H9 (cell line): ENCODE measurements at regions not wholly inside any gene's neighbourhood (a gene's known extent, or its start where the extent isn't known, plus 50 kb on each side); places are given as distances from the start of the nearest gene placed in this dataset.

Experiments used
- DNase-seq: peaks from one replicate; pipeline ENCODE4 v3.0.0-alpha.2; 2017
- H2AFZ ChIP-seq: one replicate; pipeline ENCODE4 v1.6.1; 2013; ENCODE audit warnings: mild to moderate bottlenecking, low read length, control low read depth, moderate library complexity
- H2AK5ac ChIP-seq: 2 replicates; pipeline ENCODE4 v1.6.1; 2013; ENCODE audit warnings: low read length, control low read depth, mixed read lengths; ENCODE audit not compliant: insufficient read length
- H2BK120ac ChIP-seq: one replicate; pipeline ENCODE4 v1.6.1; 2013; ENCODE audit warnings: low read depth, mild to moderate bottlenecking, low read length, control low read depth, inconsistent platforms; ENCODE audit not compliant: poor library complexity, severe bottlenecking
- H2BK12ac ChIP-seq: 2 replicates; pipeline ENCODE4 v1.6.1; 2013; ENCODE audit warnings: low read length, control low read depth, mixed read lengths, low read depth; ENCODE audit not compliant: insufficient read length
- H2BK15ac ChIP-seq: 2 replicates; pipeline ENCODE4 v1.6.1; 2013; ENCODE audit warnings: low read depth, low read length, control low read depth
- H2BK20ac ChIP-seq: one replicate; pipeline ENCODE4 v1.6.1; 2013; ENCODE audit warnings: low read depth, mild to moderate bottlenecking, low read length, control low read depth, inconsistent platforms; ENCODE audit not compliant: poor library complexity, severe bottlenecking
- H2BK5ac ChIP-seq: 2 replicates; pipeline ENCODE4 v1.6.1; 2013; ENCODE audit warnings: low read length, control low read depth, mixed read lengths; ENCODE audit not compliant: insufficient read length
- H3K14ac ChIP-seq: 2 replicates; pipeline ENCODE4 v1.6.1; 2013; ENCODE audit warnings: low read length, control low read depth; ENCODE audit not compliant: insufficient read depth
- H3K18ac ChIP-seq: 2 replicates; pipeline ENCODE4 v1.6.1; 2013; ENCODE audit warnings: low read depth, mild to moderate bottlenecking, mixed read lengths, low read length, control low read depth; ENCODE audit not compliant: insufficient read length
- H3K23ac ChIP-seq: 2 replicates; pipeline ENCODE4 v1.6.1; 2013; ENCODE audit warnings: low read length, control low read depth, mixed read lengths, low read depth; ENCODE audit not compliant: insufficient read length
- H3K23me2 ChIP-seq: 2 replicates; pipeline ENCODE4 v1.6.1; 2013; ENCODE audit warnings: low read depth, mild to moderate bottlenecking, mixed read lengths, low read length, control low read depth; ENCODE audit not compliant: insufficient read length, poor library complexity, severe bottlenecking
- H3K27ac ChIP-seq: 2 replicates; pipeline ENCODE4 v1.5.1; 2013; ENCODE audit warnings: low read length, control low read depth, mixed read lengths, low read depth; ENCODE audit not compliant: insufficient read length
- H3K27me3 ChIP-seq: 2 replicates; pipeline ENCODE4 v1.6.1; 2013; ENCODE audit warnings: low read length, control low read depth, inconsistent platforms; ENCODE audit not compliant: insufficient read depth
- H3K4ac ChIP-seq: 2 replicates; pipeline ENCODE4 v1.6.1; 2013; ENCODE audit warnings: low read depth, mild to moderate bottlenecking, control low read depth, inconsistent platforms, low read length, moderate library complexity
- H3K4me1 ChIP-seq: 2 replicates; pipeline ENCODE4 v1.6.1; 2013; ENCODE audit warnings: low read length, control low read depth, inconsistent platforms; ENCODE audit not compliant: insufficient read depth
- H3K4me2 ChIP-seq: 2 replicates; pipeline ENCODE4 v1.6.1; 2013; ENCODE audit warnings: low read length, control low read depth, mixed read lengths; ENCODE audit not compliant: insufficient read length, insufficient read depth
- H3K56ac ChIP-seq: 2 replicates; pipeline ENCODE4 v1.6.1; 2013; ENCODE audit warnings: low read depth, mild to moderate bottlenecking, mixed read lengths, low read length, control low read depth; ENCODE audit not compliant: insufficient read length
- H3K79me1 ChIP-seq: 2 replicates; pipeline ENCODE4 v1.6.1; 2013; ENCODE audit warnings: low read depth, mild to moderate bottlenecking, moderate library complexity, low read length, control low read depth, inconsistent platforms; ENCODE audit not compliant: insufficient read depth, poor library complexity, severe bottlenecking
- H3K79me2 ChIP-seq: 2 replicates; pipeline ENCODE4 v1.6.1; 2013; ENCODE audit warnings: low read length, control low read depth, inconsistent platforms; ENCODE audit not compliant: insufficient read depth
- H3K9ac ChIP-seq: 2 replicates; pipeline ENCODE4 v1.6.1; 2013; ENCODE audit warnings: low read length, control low read depth, mixed read lengths; ENCODE audit not compliant: insufficient read length; ENCODE audit errors: extremely low read depth
- H3K9me3 ChIP-seq: one replicate; pipeline ENCODE4 v1.6.1; 2013; ENCODE audit warnings: low read depth, low read length, inconsistent platforms; ENCODE audit not compliant: control insufficient read depth
- H3T11ph ChIP-seq: one replicate; pipeline ENCODE4 v1.6.1; 2013; ENCODE audit warnings: mild to moderate bottlenecking, low read length, control low read depth, inconsistent platforms
- H4K20me1 ChIP-seq: one replicate; pipeline ENCODE4 v1.6.1; 2013; ENCODE audit not compliant: control insufficient read depth, insufficient read length, insufficient read depth
- H4K5ac ChIP-seq: 2 replicates; pipeline ENCODE4 v1.6.1; 2013; ENCODE audit warnings: low read depth, mild to moderate bottlenecking, mixed read lengths, low read length, control low read depth; ENCODE audit not compliant: insufficient read length
- H4K8ac ChIP-seq: replicated peaks from 2 replicates; pipeline ENCODE4 v1.6.1; 2013; ENCODE audit warnings: low read length, control low read depth, mixed read lengths, low read depth; ENCODE audit not compliant: insufficient read length
- H4K91ac ChIP-seq: 2 replicates; pipeline ENCODE4 v1.6.1; 2013; ENCODE audit warnings: low read depth, mild to moderate bottlenecking, moderate library complexity, mixed read lengths, low read length, control low read depth; ENCODE audit not compliant: insufficient read length
- H3K27ac Mint-ChIP-seq, 3 experiments: 2 replicates in 2 of 3; 3 replicates in 1 of 3; pipeline ENCODE4 v1.8.0; 2020 to 2021; ENCODE audit warnings: mixed read lengths in 3 of 3, mild to moderate bottlenecking in 1 of 3, moderate library complexity in 1 of 3
- H3K27me3 Mint-ChIP-seq: 2 replicates; pipeline ENCODE4 v1.8.0; 2021; ENCODE audit warnings: low read depth, mild to moderate bottlenecking, moderate library complexity, mixed read lengths
- H3K36me3 Mint-ChIP-seq, 3 experiments: 2 replicates in 2 of 3; 3 replicates in 1 of 3; pipeline ENCODE4 v1.8.0; 2020 to 2021; ENCODE audit warnings: low read depth in 3 of 3, mixed read lengths in 3 of 3; ENCODE audit not compliant: insufficient read depth in 1 of 3
- H3K4me1 Mint-ChIP-seq, 2 experiments: 2 replicates each; pipeline ENCODE4 v1.8.0; 2020; ENCODE audit warnings: mixed read lengths in 2 of 2
- H3K4me3 Mint-ChIP-seq, 2 experiments: 2 replicates in 1 of 2; 3 replicates in 1 of 2; pipeline ENCODE4 v1.8.0; 2020 to 2021; ENCODE audit warnings: mild to moderate bottlenecking in 2 of 2, mixed read lengths in 2 of 2, moderate library complexity in 1 of 2
- H3K9me3 Mint-ChIP-seq, 2 experiments: 2 replicates in 1 of 2; 3 replicates in 1 of 2; pipeline ENCODE4 v1.8.0; 2020; ENCODE audit warnings: mild to moderate bottlenecking in 2 of 2, mixed read lengths in 2 of 2, moderate library complexity in 1 of 2
- CTCF ChIP-seq: fragments of 200-600 bp; sonication (generic); conservative IDR thresholded peaks from 3 replicates; pipeline ENCODE4 v1.8.0; 2021; ENCODE audit warnings: antibody characterized with exemption, mild to moderate bottlenecking
- WGBS: extraction: QIAGEN DNeasy Blood & Tissue Kit; methylation state at CpG from one replicate; pipeline ENCODE4 v1.1.7; 2013; ENCODE audit warnings: missing lambda C conversion rate, low lambda C conversion rate, mixed read lengths; ENCODE audit not compliant: insufficient read length; ENCODE audit errors: extremely low coverage; 5-methylcytosine and 5-hydroxymethylcytosine counted together

DNA sequence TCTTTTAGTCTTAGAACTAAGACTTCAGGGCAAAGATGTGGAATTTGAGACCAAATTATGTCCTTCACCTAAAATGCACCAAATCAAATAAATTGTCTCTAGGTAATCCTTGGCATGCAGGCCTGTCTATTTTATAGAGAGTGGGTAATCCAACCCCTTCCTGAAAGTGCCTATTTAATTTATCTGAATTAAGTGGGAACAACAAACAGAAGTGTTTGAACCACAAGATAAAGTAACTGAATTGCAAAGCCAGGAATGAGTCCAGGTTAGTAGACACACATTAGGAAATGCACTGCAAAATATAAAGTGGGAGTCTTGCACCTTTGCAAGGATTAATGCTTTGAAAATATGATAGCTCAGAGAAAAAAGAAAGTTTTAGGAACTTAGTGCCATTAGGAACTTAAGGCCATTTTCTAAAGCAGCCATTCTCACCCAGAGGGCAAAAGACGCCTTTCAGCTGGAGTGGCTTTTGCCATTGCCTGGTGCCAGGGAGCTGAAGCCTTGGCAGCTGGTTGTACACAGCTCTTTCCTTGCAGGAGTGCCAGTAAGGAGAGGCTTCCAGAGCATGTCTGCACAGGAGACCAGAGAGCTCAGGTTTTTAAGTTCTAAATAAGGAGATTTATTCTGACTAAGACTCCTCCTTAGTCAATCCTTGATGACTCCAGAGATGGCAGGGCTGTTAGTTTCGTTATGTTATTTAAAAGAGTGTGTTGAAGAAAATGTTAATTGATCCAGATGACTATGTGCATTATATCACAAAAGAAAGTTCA, 151.7 kb upstream of the ELL2 start:
- no peak overlapping the region for H3K23ac ChIP-seq
- H3K27me3 ChIP-seq = no peaks in the 10 kb centered on the region
- no peak for TF ChIP-seq CTCF
- H2AK5ac ChIP-seq = no peak overlapping the region
- H3K4me1 Mint-ChIP-seq = peaks cover 6% of the 10 kb centered on the region in 2 experiments; a peak in 3 of 4 replicates
- no peak overlapping the region for H3K56ac ChIP-seq
- H3T11ph ChIP-seq = no peak overlapping the region
- no peaks in the 10 kb centered on the region for H3K27me3 Mint-ChIP-seq
- no peak overlapping the region; a peak in 1 of 7 replicates for H3K27ac Mint-ChIP-seq
- peaks cover 4 to 11% (median 7%) of the 10 kb centered on the region in 3 experiments; a peak in 5 of 7 replicates for H3K36me3 Mint-ChIP-seq
- H2BK20ac ChIP-seq = no peak overlapping the region
- H4K20me1 ChIP-seq = no peaks in the 10 kb centered on the region
- no peak for DNase-seq
- H3K23me2 ChIP-seq = no peaks in the 10 kb centered on the region
- no peaks in the 10 kb centered on the region for H3K79me1 ChIP-seq
- no peak overlapping the region for H3K4me3 Mint-ChIP-seq
- no peak overlapping the region for H3K27ac ChIP-seq
- H3K4me1 ChIP-seq = no peaks in the 10 kb centered on the region
- WGBS = no CpG with 5 or more reads among the region's 2 CpGs
- H3K18ac ChIP-seq = no peak overlapping the region
- no peak overlapping the region for H3K9ac ChIP-seq
- no peak overlapping the region for H2AFZ ChIP-seq
- no peaks in the 10 kb centered on the region for H3K79me2 ChIP-seq
- no peak overlapping the region for H4K5ac ChIP-seq
- H3K9me3 ChIP-seq = no peaks in the 10 kb centered on the region
- H3K14ac ChIP-seq = no peak overlapping the region
- no peak overlapping the region for H4K8ac ChIP-seq
- no peak overlapping the region for H2BK120ac ChIP-seq
- no peak overlapping the region for H4K91ac ChIP-seq
- H2BK5ac ChIP-seq = no peak overlapping the region
- no peak overlapping the region for H2BK15ac ChIP-seq
- no peak overlapping the region for H2BK12ac ChIP-seq
- no peak overlapping the region for H3K4me2 ChIP-seq
- peaks cover 4 to 8% of the 10 kb centered on the region in 2 experiments; a peak in 3 of 5 replicates for H3K9me3 Mint-ChIP-seq
- no peak overlapping the region for H3K4ac ChIP-seq
